ENCODE measurements at regions not wholly inside any gene's neighbourhood (a gene's known extent, or its start where the extent isn't known, plus 50 kb on each side); places are given as distances from the start of the nearest gene placed in this dataset.

DNA sequence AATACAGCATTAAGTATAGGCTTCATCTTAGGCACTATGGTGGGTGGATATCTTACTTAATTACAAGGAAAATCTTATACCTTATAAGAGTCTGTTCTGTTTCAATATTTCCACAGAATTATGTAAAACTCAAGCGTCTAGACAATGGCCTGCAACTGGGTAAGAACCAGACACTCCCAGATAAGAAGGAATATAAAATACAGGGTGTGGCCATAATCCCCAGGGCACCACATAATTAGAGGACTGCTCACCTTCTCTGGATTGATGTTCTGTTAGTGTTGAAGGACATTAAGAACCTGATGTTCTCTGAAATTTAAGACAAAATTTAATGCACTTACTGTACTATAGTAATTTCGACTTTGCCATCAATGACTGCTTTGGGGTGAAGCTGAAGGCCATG is 198.2 kb upstream of the ARSJ start:
- no peak for DNase-seq (ENCODE audit: low spot score)

DNA sequence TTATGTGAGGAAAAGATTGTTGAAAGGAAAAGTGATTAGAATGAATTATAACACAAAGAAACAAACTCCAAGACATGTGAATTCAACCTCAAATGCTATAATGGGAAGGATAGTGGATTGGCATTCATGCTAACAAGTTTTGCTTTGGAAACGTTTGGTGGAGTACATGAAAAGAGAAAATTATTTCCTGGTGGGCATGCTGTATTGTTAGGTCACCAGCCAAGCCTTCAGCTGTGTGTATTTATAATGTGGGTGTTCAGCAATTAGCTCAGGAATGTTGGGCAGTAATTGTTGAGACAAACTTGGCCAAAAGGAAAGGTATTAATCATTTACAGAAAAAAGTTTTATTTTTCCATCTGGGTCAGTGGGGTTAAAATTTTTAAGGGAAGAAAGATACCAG is 198.9 kb upstream of the ARSJ start:
- DNase-seq (ENCODE audit: low spot score), result no peak

DNA sequence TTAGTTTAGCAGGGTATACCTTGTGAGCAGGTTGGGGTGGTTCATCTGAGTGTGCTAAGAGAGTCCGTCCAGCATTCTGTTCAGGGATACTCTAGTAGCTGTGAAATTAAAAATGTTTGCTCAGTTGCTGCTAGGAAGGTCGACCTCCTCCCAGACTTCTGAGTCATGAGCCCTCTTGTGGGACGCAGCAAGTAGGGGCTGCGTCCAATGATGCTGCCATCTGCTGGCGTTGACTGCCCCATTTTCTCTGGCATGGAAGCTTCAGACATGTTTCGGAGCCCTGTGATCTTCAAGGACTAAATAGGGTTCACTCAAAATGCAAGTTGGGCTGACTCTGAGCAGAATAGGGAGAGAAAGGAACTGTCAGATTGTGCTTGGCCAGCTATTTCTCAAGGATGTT is 201.0 kb upstream of the ARSJ start:
- DNase-seq (ENCODE audit: low spot score), result peak; percentile 69

DNA sequence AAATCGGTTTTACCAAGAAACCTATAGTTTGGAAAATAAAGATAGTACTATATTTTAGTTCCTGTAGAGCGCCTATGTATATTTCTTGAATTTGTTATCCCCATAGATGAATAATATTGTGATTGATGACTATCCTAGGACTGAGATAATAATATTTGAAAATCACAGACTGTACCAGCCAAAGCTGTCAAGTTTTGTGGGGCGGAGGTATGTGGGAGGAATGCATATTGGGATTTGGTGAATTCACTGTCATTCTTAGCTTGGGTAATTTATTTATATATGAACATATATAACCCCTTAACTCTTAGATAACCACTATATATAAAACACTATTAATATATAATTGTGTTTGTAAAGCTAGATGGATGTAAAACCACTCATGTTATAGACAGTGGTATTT is 205.5 kb upstream of the ARSJ start:
- no peak for DNase-seq (ENCODE audit: low spot score)

DNA sequence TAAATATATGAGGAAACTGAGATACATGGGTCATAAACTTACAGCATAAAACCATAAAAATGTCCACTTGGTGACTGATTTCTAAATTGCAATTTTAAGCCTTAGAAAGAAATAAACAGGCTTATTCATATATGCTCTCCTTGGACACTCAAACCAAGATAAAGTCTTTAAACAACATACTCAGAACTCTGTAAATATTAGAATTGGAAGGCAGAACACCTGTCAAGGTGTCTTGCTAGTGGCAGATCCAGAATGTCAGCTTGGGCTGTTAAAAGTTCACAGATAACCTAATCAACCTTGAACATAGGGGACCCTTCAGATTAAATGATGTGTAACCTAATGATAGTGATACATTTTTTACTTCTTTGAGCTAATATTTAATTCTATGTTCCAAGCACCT is 208.1 kb upstream of the ARSJ start:
- no peak for DNase-seq (ENCODE audit: low spot score)

DNA sequence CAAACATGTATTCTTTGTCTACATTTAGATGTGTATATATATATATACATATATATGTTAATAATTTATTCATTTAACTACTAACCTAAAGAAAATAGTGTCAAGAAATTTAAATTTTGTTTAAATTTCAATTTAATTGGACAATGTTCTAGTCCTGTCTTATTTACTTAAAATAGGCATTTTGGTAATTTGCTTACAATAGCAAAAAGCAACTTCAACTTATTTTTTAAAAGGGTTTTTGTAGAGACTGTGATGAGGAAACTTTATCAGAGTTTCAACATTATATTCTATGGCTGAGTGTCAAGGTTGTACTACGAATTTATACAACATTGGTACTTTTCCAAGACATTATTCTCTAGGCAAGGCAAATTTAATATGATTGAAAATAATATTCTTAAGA is 212.0 kb upstream of the ARSJ start:
- DNase-seq (ENCODE audit: low spot score), result no peak

DNA sequence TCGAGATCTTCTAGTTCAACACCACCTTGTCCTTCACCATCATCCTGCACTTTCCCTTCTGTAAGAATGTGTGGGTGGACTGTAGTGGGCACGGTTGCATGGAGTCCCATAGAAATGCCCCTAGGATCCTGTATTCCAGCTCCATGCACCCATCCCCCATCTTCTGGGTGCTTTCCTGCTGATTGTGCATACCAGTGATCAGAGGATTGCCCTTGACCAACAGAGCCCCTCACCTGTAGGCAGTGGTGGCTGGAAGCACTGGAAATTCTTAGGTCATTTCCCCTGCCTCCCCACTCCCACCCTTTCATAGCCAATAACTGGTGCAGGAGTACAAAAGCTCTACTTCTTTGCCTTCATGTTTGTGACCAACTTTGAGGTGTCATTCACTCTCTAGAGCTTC is 213.4 kb upstream of the ARSJ start:
- no peak for DNase-seq (ENCODE audit: low spot score)

DNA sequence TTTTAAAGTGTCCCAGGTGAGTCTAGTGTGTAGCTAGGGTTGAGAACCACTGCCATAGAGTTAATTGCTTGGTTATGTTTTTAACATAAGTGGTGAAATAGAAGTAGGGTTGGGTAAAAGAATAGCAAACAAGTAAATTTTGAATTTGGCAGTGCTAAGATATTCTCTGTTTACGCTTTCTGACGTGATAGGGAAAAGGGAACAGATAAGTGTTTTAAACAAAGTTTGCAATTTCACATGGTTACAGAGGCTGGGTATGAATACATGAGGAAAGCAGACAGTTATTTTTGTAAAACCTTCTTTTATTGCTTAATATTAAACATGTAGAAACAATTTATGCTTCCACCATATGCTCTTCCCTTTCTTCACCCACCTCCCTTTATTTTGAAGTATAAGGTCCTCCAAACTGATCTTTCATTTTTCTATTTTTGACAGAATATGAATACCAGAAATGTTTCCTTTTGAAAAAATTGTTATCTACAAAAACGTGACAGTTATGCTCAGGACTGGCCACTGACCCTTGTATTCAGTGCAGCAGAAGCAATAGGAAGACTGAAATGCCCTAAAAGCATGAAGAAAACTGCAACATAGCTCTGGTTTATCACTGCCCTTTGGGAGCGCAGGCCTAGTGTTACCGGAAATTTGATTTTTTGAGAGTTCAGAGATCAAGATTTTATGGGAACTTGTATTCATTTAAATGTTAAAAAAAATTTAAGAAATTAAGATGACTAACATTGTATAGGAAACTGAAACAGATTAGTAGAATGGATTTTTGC is 214.4 kb upstream of the ARSJ start:
- no peak for DNase-seq (ENCODE audit: low spot score)

DNA sequence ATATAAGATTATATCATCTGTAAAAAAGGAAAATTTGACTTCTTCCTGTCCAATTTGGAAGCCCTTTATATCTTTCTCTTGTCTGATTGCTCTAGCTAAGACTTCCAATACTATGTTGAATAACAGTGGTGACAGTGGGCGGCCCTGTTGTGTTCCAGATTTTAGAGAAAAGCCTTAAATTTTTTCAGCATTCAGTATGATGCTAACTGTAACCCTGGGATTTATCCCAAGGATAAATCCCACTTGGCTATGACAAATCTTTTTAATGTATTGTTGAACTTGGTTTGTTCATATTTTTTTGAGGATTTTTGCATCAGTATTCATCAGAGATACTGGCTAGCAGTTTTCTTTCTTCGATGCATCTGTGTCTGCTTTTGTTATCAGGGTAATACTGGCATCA is 217.2 kb upstream of the ARSJ start:
- no peak for DNase-seq (ENCODE audit: low spot score)

DNA sequence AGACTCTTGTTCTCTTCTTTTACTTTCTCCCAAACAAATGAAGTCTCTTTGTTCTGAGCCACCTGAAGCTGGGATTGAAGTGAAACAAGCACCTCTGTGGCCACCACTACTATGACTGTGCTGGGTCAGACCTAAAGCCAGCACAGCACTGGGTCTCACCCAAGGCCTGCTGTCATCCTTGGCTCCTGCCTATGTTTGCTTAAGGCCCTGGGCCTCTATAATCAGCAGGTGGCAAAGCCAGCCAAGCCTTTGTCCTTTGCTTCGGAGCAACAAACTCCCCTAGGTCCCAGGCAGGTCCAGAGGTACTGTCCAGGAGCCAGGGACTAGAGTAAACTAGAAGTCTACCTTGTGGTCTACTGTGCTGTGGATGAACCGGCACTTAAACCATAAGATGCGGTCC is 220.6 kb upstream of the ARSJ start:
- no peak for DNase-seq (ENCODE audit: low spot score)

DNA sequence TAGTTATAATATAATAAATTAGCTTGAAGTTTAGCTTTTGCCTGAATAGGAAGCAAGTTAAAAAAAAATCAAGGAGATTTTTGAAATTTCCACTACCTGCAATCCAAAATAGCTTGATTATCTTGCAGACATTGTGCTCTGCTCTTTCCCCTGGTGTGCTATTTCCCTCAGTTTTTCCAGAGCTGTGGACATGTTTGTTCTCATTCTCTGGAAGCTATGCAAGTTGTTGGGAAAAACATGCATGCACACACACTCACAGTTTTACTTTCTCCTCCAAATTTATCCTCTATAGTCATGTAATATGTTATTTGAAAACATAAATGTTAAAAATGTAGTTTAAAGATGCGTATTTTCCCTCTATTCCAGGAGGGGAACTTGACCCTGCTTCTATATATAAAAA is 225.8 kb upstream of the ARSJ start:
- DNase-seq (ENCODE audit: low spot score), result no peak

DNA sequence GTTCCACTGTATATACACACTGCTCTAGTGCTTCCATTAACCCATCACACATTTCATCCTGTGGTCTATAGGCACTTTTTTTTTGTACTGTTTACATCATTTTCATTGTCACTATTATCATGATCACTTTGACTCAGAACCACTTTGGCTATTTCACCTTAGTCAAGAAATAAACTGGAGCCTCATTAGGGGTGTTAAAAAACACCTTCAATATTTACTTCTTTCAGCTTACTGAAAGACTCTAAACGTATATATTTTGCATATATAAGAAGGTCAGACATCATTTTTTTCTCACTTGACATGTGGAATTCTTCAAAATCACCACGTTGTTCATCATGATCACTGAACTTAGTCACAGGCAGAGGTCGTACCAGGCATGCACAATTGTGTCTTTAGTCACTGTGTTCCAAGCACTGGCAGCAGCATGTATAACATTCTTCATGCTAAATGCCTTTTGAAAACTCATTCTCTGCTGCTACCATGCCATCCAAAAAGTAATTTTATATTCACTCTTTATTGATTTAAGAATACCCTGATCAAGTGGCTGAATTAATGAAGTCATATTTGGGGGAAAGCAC is 229.2 kb upstream of the ARSJ start:
- no peak for DNase-seq (ENCODE audit: low spot score)

DNA sequence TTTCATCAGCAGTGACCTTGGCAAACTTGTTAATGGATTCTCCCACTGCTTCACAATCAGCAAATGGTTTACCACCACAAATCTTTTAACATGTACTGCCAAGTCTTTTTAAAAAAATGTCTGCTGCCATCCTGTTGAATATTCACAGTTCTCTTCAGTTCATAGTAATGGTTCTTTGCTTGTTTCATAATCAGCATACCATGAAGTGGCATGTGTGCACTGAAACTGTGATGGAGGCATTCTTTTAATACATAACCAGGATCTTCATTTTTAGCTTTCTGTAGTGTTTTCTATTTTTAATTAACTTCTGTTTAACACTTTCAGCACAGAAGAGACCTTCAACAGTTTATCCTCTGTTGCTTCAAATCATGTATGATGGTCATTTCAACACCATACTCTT is 230.1 kb upstream of the ARSJ start:
- no peak for DNase-seq (ENCODE audit: low spot score)

DNA sequence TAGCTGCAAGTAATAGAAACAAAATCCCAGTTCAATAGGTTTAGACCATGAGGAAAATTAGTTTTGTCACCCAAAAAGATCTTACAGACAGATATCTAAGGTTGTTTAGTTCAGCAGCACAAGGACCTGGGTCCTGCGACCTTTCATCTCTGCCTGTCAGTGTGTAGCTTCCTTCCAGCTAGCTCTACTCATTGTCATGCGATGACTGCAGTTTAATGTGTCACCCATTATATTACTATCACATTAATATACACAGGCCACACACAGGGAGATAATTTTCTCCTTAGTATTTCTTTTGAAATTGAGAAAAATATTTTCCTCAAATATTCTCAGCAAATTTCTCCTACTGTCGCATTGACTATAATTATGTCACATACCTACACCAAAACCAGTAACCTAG is 232.1 kb upstream of the ARSJ start:
- DNase-seq (ENCODE audit: low spot score), result no peak

DNA sequence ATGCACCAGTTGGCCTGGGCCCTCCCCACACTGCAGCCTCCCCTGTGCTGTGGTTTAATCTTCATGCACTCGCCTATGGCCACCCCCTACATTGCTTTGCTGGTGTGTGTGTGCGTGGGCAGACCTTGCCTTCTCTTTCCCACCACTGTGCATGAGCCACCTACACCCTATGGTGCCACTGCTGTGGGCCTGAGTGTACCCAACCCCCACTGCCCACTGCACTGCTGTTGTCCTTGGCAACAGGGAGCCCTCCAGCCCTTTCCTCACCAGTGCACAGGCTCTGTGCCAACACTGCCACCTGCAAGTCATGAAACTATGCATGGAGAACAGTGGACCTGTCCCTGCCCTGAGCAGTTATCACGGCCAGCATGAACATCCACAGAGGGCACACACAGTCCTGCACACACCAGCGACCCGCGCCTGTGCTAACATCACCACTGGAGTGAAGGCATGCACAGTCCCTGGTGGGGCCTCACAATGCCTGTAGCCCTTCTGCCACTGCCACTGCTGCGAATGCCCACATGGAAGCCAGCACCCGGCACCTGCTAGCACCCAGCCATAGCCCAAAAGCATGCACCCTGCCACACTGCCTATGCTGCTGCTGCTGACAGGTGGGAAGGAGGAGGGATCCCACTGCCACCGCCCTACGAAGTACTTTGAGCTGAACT is 237.8 kb upstream of the ARSJ start:
- no peak for DNase-seq (ENCODE audit: low spot score)

DNA sequence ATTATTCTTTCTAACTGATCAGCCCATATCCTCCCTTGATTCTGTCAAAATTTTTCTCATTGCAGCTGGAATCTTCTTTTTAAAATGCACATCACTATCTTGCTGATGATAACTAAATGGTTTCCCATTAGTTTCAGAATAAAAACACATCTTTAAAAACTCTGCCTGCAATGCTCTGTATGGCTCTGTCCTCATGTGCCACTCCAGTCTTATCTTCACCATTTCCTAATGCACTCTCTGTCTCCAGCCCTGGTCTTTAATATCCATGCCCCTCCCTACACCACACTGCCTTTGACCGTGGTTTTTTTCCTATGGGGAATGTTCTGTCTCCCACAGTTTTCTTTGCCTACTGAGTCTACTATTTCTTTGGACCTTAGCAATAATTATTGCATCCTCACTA is 244.1 kb upstream of the ARSJ start:
- no peak for DNase-seq (ENCODE audit: low spot score)

DNA sequence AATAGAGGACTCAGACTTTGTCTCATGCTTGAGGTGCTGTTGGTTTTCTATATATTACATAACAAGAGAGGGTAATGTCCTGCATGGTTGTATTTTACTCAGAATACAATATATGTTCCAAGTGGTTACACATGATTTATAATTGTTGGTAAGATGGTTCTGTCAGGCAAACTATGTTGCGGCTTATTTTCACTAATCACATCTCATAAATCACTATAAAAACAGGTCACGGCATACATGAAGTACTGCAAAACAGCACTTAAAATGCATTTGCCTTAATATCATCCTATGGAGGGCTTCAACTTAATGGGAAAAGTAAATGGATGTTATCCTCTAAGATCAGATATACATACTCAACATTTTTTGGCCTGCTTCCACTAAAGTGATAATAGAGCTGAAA is 246.0 kb upstream of the ARSJ start:
- DNase-seq (ENCODE audit: low spot score), result no peak

DNA sequence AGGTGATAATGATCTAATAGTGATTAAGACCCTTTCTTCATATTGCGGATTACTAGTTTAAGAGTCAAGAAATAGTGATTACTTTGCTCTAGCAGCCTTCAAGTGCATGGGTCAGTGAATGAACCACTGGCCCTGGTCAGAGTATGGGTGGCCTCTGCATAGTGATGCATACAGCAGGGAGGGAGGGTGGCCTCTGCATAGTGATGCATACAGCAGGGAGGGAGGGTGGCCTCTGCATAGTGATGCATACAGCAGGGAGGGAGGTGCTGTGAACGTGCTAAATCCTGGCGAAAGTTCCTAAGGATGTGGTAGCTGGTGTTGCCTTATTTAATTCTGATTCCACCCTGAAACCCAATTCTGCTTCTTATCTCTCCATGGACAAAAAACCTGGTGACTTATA is 246.7 kb upstream of the ARSJ start:
- no peak for DNase-seq (ENCODE audit: low spot score)

DNA sequence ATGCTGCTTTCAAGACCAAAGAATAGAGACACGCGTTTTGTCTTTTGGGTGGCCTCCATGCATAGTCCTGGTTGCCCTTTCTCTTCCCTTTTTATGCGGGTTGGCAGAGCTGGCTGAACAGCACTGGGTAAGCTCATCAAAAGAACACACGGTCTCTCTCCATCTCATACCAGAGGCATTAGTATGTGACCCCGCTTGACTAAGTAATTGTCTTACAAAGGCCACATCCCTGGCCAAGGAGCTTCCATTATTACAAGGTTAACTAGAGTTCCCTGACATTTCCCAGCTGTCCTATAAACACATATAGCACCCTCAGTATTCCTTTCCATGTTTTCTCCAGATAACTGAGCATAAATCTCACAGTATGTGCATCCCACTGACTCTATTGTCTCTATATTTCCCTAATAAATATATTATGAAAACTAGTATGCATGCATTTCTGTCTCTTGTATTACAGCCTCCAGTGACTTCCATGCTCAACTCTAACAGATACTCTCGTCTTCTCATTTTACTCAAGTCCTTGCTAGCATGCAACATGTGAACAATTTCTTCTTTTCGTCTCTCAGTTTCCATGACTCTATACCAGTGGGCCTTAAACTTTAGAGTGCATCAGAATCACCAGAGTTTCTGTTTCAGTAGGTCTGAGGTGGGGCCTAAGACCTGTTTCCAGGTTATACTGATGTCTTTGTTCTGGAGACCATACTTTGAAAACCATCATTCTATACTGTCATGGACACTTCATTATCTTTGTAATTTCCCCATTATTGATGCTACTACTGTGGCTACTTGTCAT is 247.7 kb upstream of the ARSJ start:
- DNase-seq (ENCODE audit: low spot score), result no peak

DNA sequence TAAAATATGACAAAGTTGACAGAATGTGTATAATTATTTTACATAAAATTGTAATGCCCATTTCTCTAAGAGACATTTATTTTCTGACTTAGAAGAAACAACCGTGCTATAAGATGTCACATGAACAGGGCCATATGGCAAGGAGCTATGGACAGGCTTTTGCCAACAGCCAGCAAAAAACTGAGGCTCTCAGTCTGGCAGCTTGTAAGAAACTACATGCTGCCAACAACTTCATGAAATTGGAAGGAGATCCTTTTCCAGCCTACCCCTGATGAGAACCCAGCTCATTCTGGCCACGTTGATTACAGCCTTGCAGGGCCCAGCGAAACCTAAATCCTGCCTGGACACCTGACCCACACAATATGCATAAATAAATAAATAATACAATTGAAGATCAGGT is 250.3 kb upstream of the ARSJ start:
- DNase-seq (ENCODE audit: low spot score), result no peak

DNA sequence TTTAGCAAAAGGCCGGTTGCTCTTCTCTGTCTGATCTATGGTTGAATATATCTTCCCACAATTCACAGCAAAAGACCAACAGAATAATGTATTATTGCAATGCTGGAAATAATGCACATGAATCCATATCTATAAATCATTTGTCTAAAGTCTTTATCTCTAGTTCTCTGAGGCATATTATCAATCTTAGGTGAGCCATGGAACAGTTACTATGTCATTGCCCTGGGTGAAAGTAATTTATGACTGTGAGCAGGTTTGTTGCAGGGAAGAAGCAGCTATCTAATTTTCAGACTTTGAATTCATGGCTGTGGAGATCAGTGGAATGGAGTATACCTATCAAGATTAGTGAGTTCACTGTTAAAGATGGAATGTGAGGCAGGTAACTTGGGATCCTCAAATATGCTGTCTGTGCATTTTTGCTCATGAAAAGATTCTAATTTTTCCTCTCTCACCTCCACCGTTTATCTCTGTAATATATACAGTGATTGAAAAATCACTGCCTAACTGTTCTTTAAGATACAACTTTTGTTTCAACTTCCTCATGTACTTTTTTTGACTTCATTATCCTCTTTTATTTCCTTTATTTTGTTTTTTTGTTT is 256.8 kb upstream of the ARSJ start:
- no peak for DNase-seq (ENCODE audit: low spot score)

DNA sequence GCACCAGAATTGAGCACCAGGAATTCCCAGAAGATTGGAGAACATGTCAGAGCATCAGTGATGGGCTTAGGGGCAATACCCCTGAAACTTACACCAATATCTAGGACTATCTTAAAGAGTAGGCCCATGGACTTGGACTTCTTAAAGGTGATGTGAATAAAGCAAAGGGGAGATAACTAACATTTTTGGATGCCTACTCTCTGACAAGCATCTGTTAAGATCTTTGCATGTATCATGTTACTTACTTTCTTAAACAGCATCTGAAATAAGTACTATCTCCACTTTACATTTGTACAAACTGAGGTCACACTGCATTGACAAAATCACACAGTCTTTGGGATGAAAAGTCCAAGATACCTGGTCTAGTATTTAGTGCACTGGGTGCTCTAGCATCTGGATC is 258.6 kb upstream of the ARSJ start:
- no peak for DNase-seq (ENCODE audit: low spot score)
